GM12891 (cell line): ENCODE measurements at regions not wholly inside any gene's neighbourhood (a gene's known extent, or its start where the extent isn't known, plus 50 kb on each side); places are given as distances from the start of the nearest gene placed in this dataset.

Experiments
- PAX5 ChIP-seq: IDR thresholded peaks from 2 replicates; pipeline ENCODE4 v1.6.1; 2011; ENCODE audit warnings: low read length, moderate library complexity, mild to moderate bottlenecking; ENCODE audit not compliant: insufficient read depth, severe bottlenecking
- POLR2A ChIP-seq: IDR thresholded peaks from 2 replicates; pipeline ENCODE4 v1.6.1; 2011; ENCODE audit warnings: low read depth, low read length, control low read depth
- POLR2AphosphoS5 ChIP-seq: IDR thresholded peaks from 2 replicates; pipeline ENCODE4 v1.6.1; 2011; ENCODE audit warnings: low read depth, low read length, control low read depth

DNA sequence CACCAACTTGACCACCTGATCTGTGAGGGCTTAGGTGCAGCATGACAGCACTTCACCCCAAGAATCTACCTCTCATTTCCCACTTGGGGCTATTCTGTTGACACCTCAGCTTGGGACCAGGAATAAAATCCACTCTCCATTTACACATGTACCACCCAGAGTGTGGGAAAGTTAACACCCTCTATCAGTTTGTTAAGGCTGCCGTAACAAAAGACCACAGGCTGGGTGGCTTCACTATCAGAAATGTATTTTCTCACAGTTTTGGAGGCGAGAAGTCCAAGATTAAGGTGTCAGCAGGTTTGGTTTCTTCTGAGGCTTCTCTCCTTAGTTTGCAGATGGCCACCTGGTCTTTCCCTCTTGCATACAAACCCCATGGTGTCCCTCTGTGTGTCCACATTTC lies 277.7 kb upstream of the ERBB4 start:
- TF ChIP-seq POLR2A (no peak), POLR2AphosphoS5 (no peak), PAX5 (no peak)
